GM13976 (cell line): ENCODE measurements at regions not wholly inside any gene's neighbourhood (a gene's known extent, or its start where the extent isn't known, plus 50 kb on each side); places are given as distances from the start of the nearest gene placed in this dataset.
"Not testable (repeated sequence)": the region's sequence is repeated elsewhere in the genome, so short reads cannot be mapped to it uniquely, and the experiment has no call there.

ENCODE experiments used
- DNase-seq: peaks from one replicate; pipeline ENCODE4 v3.0.0; 2012; ENCODE audit warnings: low spot score
- in situ Hi-C: fragments of 300-500 bp; cut with MboI; formaldehyde crosslinking; loops from one replicate; pipeline ENCODE4 v1.12.0; 2022; ENCODE audit warnings: low sequenced_read_pairs, mixed read lengths, inconsistent platforms; ENCODE audit not compliant: unreplicated experiment
- TF ChIP-seq, protein P1 (sequence below): IDR thresholded peaks from 2 replicates; pipeline ENCODE4 v1.5.1; 2012; ENCODE audit warnings: borderline replicate concordance, mild to moderate bottlenecking; ENCODE audit not compliant: insufficient read depth; ENCODE audit errors: extremely low read depth, missing control alignments, control extremely low read depth

DNA sequence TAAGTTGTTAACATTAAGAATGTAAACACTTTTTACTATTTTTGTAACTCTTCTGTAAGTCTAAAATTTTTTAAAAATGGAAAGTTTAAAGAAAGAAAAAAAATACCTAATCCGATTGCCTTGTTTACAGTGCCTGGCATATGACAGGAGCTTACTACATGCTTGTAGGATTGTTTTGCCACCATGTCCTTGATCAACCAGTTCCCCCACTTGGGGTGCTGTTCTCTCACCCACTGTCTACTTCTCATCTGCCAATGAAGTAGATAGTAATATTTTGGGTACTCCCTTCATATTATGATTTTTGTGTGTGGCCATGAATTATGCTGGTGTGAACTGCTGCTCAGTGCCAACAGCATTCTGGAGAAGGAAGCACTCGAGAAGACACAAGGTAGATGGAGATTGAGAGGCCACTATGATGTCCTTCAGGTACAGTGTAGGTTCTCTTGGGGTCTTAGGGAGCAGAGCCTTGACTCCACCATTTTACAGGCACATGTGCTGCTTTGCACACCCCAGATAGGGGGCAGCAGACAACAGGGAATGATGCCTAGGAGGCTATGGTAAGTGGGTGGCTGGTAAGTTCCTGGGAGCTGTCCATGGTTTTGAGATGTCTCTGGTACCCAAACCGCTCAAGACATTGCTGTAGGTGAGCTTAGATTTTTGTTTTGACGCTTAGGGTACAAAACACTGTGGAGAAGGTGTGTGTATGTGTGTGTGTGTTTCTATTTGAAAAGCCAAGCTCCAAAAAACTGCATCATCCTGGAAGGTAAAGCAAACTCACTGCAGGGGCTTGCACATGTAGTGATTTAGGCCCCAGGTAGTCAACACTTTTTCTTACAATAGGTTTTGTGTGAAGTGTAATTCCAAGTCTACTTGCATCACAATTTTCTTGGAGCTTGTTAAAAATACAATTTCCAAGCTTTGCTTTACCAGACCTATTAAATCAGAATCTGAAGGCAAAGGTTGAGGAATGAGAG is 494.5 kb upstream of the LARGE1 start:
- TF ChIP-seq, protein P1, sequence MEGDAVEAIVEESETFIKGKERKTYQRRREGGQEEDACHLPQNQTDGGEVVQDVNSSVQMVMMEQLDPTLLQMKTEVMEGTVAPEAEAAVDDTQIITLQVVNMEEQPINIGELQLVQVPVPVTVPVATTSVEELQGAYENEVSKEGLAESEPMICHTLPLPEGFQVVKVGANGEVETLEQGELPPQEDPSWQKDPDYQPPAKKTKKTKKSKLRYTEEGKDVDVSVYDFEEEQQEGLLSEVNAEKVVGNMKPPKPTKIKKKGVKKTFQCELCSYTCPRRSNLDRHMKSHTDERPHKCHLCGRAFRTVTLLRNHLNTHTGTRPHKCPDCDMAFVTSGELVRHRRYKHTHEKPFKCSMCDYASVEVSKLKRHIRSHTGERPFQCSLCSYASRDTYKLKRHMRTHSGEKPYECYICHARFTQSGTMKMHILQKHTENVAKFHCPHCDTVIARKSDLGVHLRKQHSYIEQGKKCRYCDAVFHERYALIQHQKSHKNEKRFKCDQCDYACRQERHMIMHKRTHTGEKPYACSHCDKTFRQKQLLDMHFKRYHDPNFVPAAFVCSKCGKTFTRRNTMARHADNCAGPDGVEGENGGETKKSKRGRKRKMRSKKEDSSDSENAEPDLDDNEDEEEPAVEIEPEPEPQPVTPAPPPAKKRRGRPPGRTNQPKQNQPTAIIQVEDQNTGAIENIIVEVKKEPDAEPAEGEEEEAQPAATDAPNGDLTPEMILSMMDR: peak; percentile 71
- DNase-seq: peak; percentile 39
- in situ Hi-C loops: loop anchor here (10.0 kb wide), 2 partner anchors 600 to 740 kb away; no protein-coding TSS in a partner anchor

DNA sequence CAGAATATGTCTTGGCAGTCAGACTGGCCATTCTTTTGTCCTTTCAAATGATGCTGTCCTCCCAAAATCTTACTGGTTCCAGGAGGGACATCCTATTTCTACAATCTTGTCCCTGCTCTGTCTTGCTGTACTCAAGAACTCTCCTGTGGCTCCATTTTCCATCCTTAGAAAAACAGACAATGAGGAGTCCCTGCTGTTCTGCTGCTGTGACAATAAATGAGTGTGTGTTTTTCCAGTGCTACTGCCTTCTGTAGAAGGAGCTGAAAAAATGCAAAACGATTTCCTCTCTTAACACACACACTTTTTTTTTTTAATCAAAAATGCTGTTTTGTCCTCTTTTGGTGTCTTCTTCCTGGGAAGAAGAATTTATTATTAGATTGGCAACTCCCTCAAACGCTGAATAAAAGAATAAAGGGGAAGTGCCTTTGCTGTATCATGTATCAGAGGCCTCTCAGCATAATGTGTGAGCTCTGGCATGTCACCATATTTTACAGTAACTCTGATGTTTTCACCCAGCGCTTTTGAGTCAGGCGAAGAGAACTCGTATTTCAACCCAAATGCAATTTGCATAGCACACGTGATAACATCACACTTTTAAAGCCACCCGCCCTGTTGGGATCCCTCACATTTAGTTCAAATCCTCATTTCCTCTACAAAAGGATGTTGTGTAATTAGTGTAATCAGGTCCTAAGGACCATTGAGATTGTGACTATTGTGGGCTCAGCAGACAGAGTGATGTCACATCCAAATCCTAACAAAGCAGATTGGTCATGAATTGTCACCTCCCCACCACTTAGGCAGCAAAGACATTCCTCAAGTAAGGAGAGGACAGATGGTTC is 496.0 kb upstream of the LARGE1 start:
- in situ Hi-C loops: loop anchor here (10.0 kb wide), 2 partner anchors 599 to 739 kb away; no protein-coding TSS in a partner anchor
- DNase-seq: no peak
- TF ChIP-seq, protein P1: no peak

DNA sequence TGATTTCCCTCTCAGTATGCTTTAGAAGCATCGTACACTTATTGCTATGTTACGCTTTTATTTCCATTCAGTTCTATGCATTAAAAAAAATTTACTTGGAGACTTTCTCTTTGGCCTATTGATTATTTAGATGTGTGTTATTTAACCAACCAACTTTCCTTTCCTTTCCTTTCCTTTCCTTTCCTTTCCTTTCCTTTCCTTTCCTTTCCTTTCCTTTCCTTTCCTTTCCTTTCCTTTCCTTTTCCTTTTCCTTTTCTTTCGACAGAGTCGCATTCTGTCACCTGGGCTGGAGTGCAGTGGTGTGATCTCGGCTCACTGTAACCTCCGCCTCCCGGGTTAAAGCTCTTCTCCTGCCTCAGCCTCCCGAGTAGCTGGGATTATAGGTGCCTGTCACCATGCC is 502.7 kb upstream of the LARGE1 start:
- in situ Hi-C loops, DNase-seq: not testable (repeated sequence)

DNA sequence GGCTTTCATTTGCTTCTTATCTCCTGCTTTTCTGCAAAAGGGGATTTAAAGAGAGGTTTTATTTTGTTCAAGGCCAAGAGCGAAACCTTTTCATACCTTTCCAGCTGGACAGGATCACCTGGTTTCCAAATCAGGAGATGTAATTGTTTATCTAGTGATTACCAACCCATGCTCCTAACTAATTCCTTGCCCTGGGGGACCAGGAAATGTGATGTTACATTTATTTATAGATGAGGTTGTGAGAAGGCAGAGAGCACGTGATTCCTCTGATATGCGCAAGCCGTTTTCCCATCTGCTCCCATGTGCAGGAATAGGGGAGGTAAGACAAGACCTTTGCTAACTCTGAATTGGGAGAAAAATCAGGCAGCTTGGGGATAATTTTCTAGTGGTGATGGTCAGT is 507.2 kb upstream of the LARGE1 start:
- DNase-seq: no peak
- TF ChIP-seq, protein P1: no peak
- in situ Hi-C loops: no loop called here

DNA sequence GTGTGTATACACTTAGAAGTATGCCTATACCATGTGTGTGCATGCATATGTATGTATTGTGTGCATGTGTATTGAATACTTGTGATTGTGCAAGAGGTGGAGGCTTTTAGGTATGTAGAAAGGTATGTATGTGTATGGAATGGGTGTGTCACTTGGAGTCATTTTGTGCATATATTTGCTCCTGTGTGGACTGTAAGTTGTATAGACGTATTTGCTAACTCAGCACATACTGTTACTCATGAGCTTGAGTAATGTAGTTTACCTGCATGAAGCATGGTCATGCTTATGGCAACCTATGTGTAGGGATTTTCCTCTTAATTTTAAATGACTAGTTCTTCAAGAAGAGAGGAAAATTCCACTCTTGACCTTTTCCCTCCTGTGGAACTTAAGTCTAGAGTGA is 507.6 kb upstream of the LARGE1 start:
- in situ Hi-C loops: no loop called here
- TF ChIP-seq, protein P1: no peak
- no peak for DNase-seq

DNA sequence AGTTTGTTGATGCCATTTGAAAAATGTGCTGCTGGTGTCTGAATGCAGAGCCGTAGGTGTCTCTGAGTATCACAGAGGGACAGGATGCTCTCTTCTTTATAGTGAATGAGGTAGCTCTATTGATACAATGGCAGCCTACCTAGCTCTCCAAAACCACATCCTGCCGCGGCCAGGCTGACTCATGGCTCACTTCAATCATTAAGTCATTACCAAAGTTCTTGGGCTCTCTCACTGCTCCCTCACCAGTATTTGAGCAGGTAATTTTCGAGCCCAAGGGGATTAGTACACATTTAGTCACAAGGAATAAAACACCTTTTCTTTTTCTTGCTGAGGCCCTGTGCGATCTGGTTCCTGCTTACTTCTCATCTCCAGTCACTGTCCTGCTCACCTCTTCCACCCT is 509.0 kb upstream of the LARGE1 start:
- TF ChIP-seq, protein P1: no peak
- no peak for DNase-seq
- in situ Hi-C loops: no loop called here
